Progenitor cell of endocrine pancreas (in vitro differentiated cells): ENCODE measurements at regions not wholly inside any gene's neighbourhood (a gene's known extent, or its start where the extent isn't known, plus 50 kb on each side); places are given as distances from the start of the nearest gene placed in this dataset.

ENCODE experiments used
- DNase-seq: peaks from one replicate; pipeline ENCODE4 v3.0.0; 2021; ENCODE audit warnings: low spot score; ENCODE audit not compliant: unreplicated experiment
- H3K27ac Mint-ChIP-seq: 2 replicates; pipeline ENCODE4 v1.8.0; 2021; ENCODE audit warnings: mild to moderate bottlenecking, moderate library complexity, mixed read lengths
- H3K27me3 Mint-ChIP-seq: 2 replicates; pipeline ENCODE4 v1.8.0; 2021; ENCODE audit warnings: mixed read lengths
- H3K36me3 Mint-ChIP-seq: 2 replicates; pipeline ENCODE4 v1.8.0; 2022; ENCODE audit warnings: mixed read lengths; ENCODE audit not compliant: insufficient read depth
- H3K4me1 Mint-ChIP-seq: 2 replicates; pipeline ENCODE4 v1.8.0; 2021; ENCODE audit warnings: low read depth, mixed read lengths
- H3K4me3 Mint-ChIP-seq: 2 replicates; pipeline ENCODE4 v1.8.0; 2021; ENCODE audit warnings: low read depth, mild to moderate bottlenecking, moderate library complexity, mixed read lengths
- H3K9me3 Mint-ChIP-seq: 2 replicates; pipeline ENCODE4 v1.8.0; 2021; ENCODE audit warnings: low read depth, mixed read lengths
- TF ChIP-seq, protein P1 (sequence below): fragments of 200-600 bp; sonication (generic); IDR thresholded peaks from one replicate; pipeline ENCODE4 v1.5.0; 2021; ENCODE audit warnings: antibody characterized with exemption, mild to moderate bottlenecking; ENCODE audit not compliant: unreplicated experiment

GRCh38 chr5:4229414-4230292 is 634.0 kb downstream of the IRX1 start:
- Mint-ChIP-seq H3K27ac (peak overlapping the region; percentile 24), H3K27me3 (peaks cover 36% of the 10 kb centered on the region), H3K36me3 (peaks cover 4% of the 10 kb centered on the region), H3K9me3 (peaks cover 9% of the 10 kb centered on the region), H3K4me1 (peaks cover 30% of the 10 kb centered on the region), H3K4me3 (no peak overlapping the region)
- TF ChIP-seq, protein P1, sequence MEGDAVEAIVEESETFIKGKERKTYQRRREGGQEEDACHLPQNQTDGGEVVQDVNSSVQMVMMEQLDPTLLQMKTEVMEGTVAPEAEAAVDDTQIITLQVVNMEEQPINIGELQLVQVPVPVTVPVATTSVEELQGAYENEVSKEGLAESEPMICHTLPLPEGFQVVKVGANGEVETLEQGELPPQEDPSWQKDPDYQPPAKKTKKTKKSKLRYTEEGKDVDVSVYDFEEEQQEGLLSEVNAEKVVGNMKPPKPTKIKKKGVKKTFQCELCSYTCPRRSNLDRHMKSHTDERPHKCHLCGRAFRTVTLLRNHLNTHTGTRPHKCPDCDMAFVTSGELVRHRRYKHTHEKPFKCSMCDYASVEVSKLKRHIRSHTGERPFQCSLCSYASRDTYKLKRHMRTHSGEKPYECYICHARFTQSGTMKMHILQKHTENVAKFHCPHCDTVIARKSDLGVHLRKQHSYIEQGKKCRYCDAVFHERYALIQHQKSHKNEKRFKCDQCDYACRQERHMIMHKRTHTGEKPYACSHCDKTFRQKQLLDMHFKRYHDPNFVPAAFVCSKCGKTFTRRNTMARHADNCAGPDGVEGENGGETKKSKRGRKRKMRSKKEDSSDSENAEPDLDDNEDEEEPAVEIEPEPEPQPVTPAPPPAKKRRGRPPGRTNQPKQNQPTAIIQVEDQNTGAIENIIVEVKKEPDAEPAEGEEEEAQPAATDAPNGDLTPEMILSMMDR = no peak
- DNase-seq = no peak

GRCh38 chr5:4230471-4230785 is 634.8 kb downstream of the IRX1 start:
- H3K9me3 Mint-ChIP-seq = peaks cover 15% of the 10 kb centered on the region
- H3K27me3 Mint-ChIP-seq = peaks cover 35% of the 10 kb centered on the region
- TF ChIP-seq, protein P1 = no peak
- peaks cover 4% of the 10 kb centered on the region for H3K36me3 Mint-ChIP-seq
- no peak for DNase-seq
- no peak overlapping the region for H3K27ac Mint-ChIP-seq
- no peak overlapping the region for H3K4me3 Mint-ChIP-seq
- H3K4me1 Mint-ChIP-seq = peaks cover 30% of the 10 kb centered on the region

DNA sequence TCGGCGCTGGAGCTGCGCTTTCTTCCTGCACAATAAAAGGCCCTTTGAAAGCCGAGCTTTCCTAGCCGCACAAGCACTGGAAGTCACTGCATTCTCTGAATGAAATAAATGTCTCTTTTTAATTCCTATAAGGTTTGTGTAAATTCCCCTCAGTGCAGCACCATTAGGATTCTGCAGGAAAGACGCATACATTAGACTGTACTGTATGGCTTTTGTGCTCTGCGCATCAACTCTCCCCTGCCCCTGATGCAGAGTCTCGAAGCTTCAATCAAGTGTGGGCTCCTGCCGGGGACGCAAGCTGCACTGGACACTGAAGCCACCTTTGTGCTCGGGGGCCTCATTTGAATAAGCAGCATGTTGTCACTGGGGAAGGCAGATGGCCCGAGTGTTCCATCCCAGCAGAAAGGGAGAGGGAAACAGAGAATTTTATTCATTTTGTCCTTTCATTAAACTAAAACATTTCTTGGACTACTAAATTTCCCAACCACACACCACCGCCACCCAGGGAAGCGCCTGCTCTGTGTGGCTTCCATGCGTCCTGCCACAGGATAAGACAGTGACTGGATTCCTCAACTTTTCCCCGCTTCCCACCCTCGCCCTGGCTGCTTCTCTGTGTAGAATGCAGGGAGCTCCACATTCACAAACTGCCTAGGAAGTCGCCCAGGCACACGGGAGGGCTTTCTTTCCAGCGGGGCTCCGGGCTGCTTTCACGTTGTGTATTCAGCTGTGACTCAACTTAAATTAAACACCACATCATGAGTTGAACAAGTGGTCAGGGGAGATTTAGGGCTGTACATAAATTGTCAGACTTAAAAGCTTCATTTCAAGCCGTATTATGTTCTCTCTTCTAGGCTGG is 635.4 kb downstream of the IRX1 start:
- Mint-ChIP-seq H3K27ac (peak overlapping the region; percentile 71), H3K4me1 (peaks cover 30% of the 10 kb centered on the region), H3K27me3 (peaks cover 31% of the 10 kb centered on the region), H3K4me3 (no peak overlapping the region), H3K36me3 (peaks cover 4% of the 10 kb centered on the region), H3K9me3 (peaks cover 15% of the 10 kb centered on the region)
- DNase-seq = no peak
- TF ChIP-seq, protein P1 = no peak

DNA sequence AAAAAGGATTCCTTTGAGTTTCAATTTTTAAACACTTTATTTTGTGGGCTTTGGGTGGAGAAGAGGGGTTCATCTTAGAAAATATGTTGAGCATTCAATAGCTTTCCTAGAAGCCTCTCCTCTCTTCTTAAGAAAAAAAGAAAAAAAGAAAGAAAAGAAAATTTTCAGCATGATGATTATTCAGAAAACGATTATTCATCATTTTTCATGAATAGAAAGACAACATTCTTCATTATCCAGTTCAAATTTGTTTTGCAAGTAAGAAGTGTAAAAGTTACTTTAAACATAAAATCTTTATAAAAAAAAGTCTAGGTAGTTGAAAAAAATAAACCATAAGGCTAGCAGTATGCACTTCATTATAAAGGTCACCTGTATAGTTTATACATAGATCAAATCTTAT is 636.5 kb downstream of the IRX1 start:
- DNase-seq = no peak
- no peak overlapping the region for H3K27ac Mint-ChIP-seq
- H3K4me3 Mint-ChIP-seq = no peak overlapping the region

GRCh38 chr5:4233671-4234070 is 638.0 kb downstream of the IRX1 start:
- Mint-ChIP-seq H3K9me3 (peaks cover 15% of the 10 kb centered on the region), H3K36me3 (peaks cover 4% of the 10 kb centered on the region), H3K27ac (no peak overlapping the region), H3K4me1 (peaks cover 30% of the 10 kb centered on the region), H3K27me3 (peaks cover 17% of the 10 kb centered on the region), H3K4me3 (no peak overlapping the region)
- no peak for DNase-seq
- TF ChIP-seq, protein P1 = no peak

More for the DNA sequence above, 636.5 kb downstream of the IRX1 start:
- Mint-ChIP-seq H3K27me3 (peaks cover 27% of the 10 kb centered on the region), H3K4me1 (peaks cover 30% of the 10 kb centered on the region), H3K36me3 (peaks cover 4% of the 10 kb centered on the region), H3K9me3 (peaks cover 15% of the 10 kb centered on the region)
- TF ChIP-seq, protein P1 = no peak
